ENCODE measurements at regions not wholly inside any gene's neighbourhood (a gene's known extent, or its start where the extent isn't known, plus 50 kb on each side); places are given as distances from the start of the nearest gene placed in this dataset.

GRCh38 chr11:29844031-29844430 lies 172.8 kb downstream of the KCNA4 start:
- no peak overlapping the region for H3K4me3 ChIP-seq (ENCODE audit: low read depth, low read length)
- TF ChIP-seq, protein P1, sequence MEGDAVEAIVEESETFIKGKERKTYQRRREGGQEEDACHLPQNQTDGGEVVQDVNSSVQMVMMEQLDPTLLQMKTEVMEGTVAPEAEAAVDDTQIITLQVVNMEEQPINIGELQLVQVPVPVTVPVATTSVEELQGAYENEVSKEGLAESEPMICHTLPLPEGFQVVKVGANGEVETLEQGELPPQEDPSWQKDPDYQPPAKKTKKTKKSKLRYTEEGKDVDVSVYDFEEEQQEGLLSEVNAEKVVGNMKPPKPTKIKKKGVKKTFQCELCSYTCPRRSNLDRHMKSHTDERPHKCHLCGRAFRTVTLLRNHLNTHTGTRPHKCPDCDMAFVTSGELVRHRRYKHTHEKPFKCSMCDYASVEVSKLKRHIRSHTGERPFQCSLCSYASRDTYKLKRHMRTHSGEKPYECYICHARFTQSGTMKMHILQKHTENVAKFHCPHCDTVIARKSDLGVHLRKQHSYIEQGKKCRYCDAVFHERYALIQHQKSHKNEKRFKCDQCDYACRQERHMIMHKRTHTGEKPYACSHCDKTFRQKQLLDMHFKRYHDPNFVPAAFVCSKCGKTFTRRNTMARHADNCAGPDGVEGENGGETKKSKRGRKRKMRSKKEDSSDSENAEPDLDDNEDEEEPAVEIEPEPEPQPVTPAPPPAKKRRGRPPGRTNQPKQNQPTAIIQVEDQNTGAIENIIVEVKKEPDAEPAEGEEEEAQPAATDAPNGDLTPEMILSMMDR (IDR thresholded peaks at IDR 0.05; ENCODE audit: borderline replicate concordance, insufficient read depth, low read depth, low read length) = no peak

GRCh38 chr11:29842061-29842460 lies 174.8 kb downstream of the KCNA4 start:
- TF ChIP-seq, protein P1 (IDR thresholded peaks at IDR 0.05; ENCODE audit: borderline replicate concordance, insufficient read depth, low read depth, low read length) = no peak
- H3K4me3 ChIP-seq (ENCODE audit: low read depth, low read length) = no peak overlapping the region

DNA sequence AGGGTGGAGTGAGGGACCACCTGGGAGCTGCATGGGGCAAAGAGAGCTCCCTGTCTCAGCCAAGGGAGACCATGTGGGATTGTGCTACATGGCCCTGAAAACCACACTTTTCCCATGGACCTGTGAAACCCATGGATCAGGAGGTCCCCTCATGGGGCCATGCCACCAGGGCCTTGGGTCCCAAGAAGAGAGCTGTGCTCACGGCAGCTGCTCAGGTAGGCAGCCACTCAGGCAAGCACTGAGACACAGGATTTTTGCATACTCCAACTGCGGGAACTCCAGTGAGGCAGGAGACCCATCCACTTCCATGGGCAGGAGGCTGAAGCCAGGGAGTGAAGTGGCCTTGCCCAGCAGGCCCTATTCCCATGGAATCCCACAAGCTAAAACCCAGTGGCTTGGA lies 190.0 kb downstream of the KCNA4 start:
- TF ChIP-seq, protein P1 (IDR thresholded peaks at IDR 0.05; ENCODE audit: borderline replicate concordance, insufficient read depth, low read depth, low read length) = no peak

GRCh38 chr11:29816359-29816758 lies 200.5 kb downstream of the KCNA4 start:
- TF ChIP-seq, protein P1 (IDR thresholded peaks at IDR 0.05; ENCODE audit: borderline replicate concordance, insufficient read depth, low read depth, low read length) = no peak
- H3K4me3 ChIP-seq (ENCODE audit: low read depth, low read length) = no peak overlapping the region

More for the DNA sequence above, 190.0 kb downstream of the KCNA4 start:
- H3K4me3 ChIP-seq (ENCODE audit: low read depth, low read length) = no peak overlapping the region

- TF ChIP-seq, protein P1 (IDR thresholded peaks at IDR 0.05; ENCODE audit: borderline replicate concordance, insufficient read depth, low read depth, low read length) = no peak
Measured at GRCh38 chr11:29809121-29809520, 207.7 kb downstream of the KCNA4 start.

DNA sequence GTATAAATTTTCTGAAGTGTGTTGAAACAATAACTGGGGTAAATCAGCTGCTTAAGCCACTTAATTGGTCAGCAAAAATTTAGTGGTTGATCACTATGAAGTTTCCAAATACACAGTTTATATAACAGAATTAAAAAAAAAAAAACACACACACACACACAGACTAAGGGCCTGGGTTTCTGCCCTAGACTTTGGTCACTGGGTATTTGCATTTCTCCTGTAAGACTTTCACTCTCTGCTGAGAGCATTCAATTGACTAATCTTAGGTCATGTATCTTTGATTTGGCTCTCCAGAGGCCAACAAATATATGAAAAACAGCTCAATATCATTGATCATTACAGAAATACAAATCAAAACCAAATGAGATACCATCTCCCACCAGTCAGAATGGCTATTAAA lies 214.3 kb downstream of the KCNA4 start:
- H3K4me3 ChIP-seq (ENCODE audit: low read depth, low read length) = no peak overlapping the region
- TF ChIP-seq, protein P1 (IDR thresholded peaks at IDR 0.05; ENCODE audit: borderline replicate concordance, insufficient read depth, low read depth, low read length) = no peak

More at GRCh38 chr11:29809121-29809520, 207.7 kb downstream of the KCNA4 start:
- no peak overlapping the region for H3K4me3 ChIP-seq (ENCODE audit: low read depth, low read length)

- no peak overlapping the region for H3K4me3 ChIP-seq (ENCODE audit: low read depth, low read length)
- TF ChIP-seq, protein P1 (IDR thresholded peaks at IDR 0.05; ENCODE audit: borderline replicate concordance, insufficient read depth, low read depth, low read length) = no peak
Measured at GRCh38 chr11:29801561-29801960, 215.3 kb downstream of the KCNA4 start.
